Hematopoietic multipotent progenitor cell treated with erythropoietin and hydrocortisone succinate and interleukin-3 and kit ligand, for 4 days (in vitro differentiated cells): ENCODE measurements at regions not wholly inside any gene's neighbourhood (a gene's known extent, or its start where the extent isn't known, plus 50 kb on each side); places are given as distances from the start of the nearest gene placed in this dataset.
A peak's percentile ranks its signal among the peaks of the same experiment; 100 is the strongest.
"Not testable (repeated sequence)": the region's sequence is repeated elsewhere in the genome, so short reads cannot be mapped to it uniquely, and the experiment has no call there.

ENCODE experiments used
- DNase-seq: peaks from one replicate; pipeline ENCODE4 v3.0.0-alpha.2; 2015

- DNase-seq: peak; percentile 27
Observed at GRCh38 chr6:113362301-113363047, 494.7 kb upstream of the MARCKS start.

DNA sequence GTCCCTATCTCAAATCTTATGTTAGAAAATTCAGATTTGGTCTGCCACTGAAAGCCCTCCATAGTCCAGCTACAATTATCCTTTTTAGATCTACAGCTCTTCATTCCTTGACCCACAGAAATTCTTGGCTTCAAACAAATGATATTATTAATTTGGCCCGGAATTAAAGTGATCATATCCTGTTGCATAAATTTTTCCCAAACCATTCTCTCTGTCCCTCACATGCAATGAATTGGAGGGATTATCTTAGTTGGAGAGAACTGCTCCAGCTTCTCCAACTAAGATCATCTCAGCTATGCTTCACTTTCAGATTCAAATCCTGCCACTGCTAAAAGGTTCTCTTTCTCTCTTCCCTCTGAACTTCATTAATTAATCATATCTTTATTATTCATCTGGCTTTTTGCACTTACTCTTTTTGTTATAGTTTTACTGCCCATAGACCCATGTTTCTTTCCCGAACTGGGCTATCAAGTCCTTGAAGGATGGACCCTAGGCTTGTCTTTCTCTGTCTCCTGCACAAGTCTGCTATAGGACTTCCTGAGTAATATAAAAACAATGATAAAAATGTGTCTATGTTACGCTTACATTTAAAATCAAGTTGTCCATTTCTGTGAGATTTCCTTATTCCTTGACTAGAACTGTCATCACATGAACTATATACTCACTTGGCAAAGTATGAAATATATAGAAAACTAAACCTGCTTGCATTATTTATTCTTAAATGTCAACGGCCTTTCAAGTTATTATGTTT is 493.9 kb upstream of the MARCKS start:
- no peak for DNase-seq

- no peak for DNase-seq
Observed at GRCh38 chr6:113363866-113364265, 493.3 kb upstream of the MARCKS start.

- no peak for DNase-seq
Observed at GRCh38 chr6:113364766-113365165, 492.4 kb upstream of the MARCKS start.

- DNase-seq: no peak
Observed at GRCh38 chr6:113365191-113365590, 492.0 kb upstream of the MARCKS start.

DNA sequence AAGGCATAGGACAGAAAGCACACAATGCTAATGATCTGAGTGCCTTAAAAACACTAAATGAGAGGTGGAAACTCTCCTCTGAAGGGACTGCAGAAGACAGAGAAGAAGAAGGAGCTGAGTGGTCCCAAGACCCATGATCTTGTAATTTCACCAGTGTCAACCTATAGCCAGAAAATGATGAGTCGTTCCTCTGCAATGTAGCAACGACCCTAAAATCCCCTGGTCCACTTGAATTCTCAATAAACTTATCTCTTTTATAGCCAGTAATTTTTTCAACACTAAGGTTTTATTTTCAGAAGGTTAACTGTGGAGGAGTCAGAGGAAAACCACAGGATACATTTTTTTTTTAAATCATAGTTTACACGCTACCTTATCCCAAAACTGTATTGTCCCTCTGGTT is 490.6 kb upstream of the MARCKS start:
- no peak for DNase-seq

GRCh38 chr6:113370508-113371502 is 486.3 kb upstream of the MARCKS start:
- DNase-seq: no peak

DNA sequence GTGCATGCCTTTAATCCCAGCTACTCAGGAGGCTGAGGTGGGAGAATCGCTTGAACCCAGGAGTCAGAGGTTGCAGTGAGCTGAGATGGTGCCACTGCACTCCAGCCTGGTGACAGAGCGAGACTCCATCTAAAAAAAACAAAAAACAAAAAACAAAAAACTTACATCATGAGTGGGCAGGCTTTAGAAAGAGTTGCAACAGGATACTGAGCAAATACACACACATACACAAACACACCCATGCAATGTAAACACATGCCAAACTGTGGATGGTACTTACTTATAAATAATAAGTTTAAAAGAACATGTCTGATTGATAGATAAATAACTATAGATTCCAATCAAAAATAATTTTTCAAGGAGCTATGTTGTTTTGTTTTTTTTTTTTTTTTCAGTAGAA is 481.7 kb upstream of the MARCKS start:
- DNase-seq: not testable (repeated sequence)

GRCh38 chr6:113375950-113376846 is 480.9 kb upstream of the MARCKS start:
- DNase-seq: no peak

- DNase-seq: no peak
Observed at GRCh38 chr6:113376847-113377165, 480.3 kb upstream of the MARCKS start.

- DNase-seq: no peak
Observed at GRCh38 chr6:113377362-113377942, 479.7 kb upstream of the MARCKS start.

DNA sequence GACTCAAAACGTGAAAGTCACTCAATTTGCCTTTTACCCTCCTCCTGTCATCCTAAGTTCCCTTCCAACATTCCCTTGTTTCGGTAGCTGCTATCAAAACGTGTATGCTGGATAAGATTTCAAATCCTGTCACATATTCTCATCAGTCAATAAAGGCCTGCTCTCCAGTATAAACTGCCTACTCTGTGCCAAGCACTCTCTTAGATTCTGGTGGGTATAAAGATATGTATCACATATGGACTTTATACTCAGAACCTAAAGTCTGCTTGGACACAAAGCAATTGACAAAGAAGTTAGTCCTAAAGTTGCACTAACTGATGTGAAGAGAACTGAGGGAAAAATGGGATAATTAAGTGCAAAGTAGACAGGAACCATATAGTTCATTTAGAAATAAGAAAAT is 476.6 kb upstream of the MARCKS start:
- no peak for DNase-seq

- DNase-seq: no peak
Observed at GRCh38 chr6:113381232-113381631, 475.9 kb upstream of the MARCKS start.

DNA sequence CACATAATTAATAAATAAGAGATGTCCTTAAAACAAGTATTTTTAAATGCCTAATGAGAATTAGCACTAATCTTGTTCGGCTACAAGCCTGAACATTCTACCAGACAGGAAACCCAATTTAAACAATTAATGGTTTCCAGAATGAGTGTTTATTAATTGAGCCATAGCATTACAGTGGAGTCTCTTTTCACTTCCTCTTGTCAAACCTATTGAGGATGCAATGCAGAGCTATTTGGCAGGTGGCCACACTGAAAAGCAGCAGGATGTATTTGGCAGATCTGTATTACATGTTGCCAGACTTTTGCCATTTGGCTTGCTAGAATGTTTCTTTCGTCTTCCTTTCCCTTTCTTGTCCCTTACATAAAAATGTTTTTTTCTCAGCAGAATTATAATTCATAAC is 475.2 kb upstream of the MARCKS start:
- DNase-seq: peak; percentile 69

DNA sequence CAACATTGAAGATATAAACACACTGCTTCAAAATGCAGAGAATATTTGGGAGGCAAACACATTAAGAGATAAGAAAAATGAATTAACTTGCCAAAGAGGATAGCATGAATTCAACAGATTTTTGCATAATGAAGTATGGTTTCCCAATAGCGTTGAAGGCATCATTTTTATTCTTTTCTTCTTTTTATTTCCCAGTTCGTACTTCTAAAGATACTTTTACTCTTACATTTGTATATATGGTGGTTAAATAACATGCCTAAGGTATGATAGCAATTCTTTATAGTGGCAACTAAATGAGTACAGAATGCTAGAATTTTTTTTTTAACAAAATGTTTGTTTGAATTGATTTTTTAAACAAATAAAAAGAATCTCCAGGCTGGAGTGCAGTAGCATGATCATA is 473.4 kb upstream of the MARCKS start:
- no peak for DNase-seq

- no peak for DNase-seq
Observed at GRCh38 chr6:113385020-113385431, 472.1 kb upstream of the MARCKS start.

- no peak for DNase-seq
Observed at GRCh38 chr6:113388996-113389395, 468.1 kb upstream of the MARCKS start.

- DNase-seq: no peak
Observed at GRCh38 chr6:113392551-113393055, 464.5 kb upstream of the MARCKS start.

GRCh38 chr6:113394216-113394615 is 462.9 kb upstream of the MARCKS start:
- DNase-seq: no peak

GRCh38 chr6:113394729-113395128 is 462.4 kb upstream of the MARCKS start:
- DNase-seq: no peak

- DNase-seq: no peak
Observed at GRCh38 chr6:113396730-113397129, 460.4 kb upstream of the MARCKS start.

DNA sequence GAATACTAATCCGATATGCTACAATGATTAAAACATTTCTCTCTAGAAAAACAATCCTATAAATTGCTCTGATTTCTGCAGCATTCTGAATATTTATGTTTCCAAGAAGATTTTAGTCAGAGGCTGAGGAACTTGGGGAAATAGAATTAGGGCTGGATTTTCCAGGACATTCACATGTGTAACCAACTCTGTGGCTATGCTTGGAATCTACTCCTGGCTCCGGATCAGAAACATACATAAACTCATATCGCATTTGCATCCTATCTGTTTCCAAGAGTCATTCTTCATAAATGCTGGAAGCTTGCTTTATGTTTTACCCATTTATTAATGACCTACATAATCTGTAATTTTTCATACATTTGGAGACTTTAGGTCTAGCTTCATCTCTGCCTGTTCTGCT is 459.9 kb upstream of the MARCKS start:
- DNase-seq: no peak
